GM19238 (cell line): ENCODE measurements at regions not wholly inside any gene's neighbourhood (a gene's known extent, or its start where the extent isn't known, plus 50 kb on each side); places are given as distances from the start of the nearest gene placed in this dataset.
"Not testable (repeated sequence)": the region's sequence is repeated elsewhere in the genome, so short reads cannot be mapped to it uniquely, and the experiment has no call there.

Experiments
- DNase-seq: peaks from one replicate; pipeline ENCODE4 v3.0.0; 2011; ENCODE audit warnings: low spot score; ENCODE audit not compliant: insufficient read length

DNA sequence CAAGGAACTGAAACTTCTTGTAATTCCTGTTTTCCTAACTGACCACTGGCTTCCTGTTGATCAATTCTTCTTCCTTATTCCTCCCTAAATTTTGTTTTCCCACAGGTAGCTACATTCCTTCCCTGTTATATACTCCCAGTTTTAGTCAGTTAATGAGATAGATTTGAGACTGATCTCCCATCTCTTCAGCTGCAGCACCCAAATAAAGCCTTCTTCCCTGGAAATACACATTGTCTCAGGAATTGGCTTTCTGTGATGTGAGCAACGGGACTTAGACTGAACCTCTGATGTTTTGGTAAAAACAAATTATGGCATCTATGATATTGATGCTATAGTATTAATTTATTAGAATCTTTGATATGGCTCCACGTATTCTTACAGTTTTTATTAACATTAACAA lies 617.3 kb upstream of the ST8SIA4 start:
- DNase-seq: no peak

DNA sequence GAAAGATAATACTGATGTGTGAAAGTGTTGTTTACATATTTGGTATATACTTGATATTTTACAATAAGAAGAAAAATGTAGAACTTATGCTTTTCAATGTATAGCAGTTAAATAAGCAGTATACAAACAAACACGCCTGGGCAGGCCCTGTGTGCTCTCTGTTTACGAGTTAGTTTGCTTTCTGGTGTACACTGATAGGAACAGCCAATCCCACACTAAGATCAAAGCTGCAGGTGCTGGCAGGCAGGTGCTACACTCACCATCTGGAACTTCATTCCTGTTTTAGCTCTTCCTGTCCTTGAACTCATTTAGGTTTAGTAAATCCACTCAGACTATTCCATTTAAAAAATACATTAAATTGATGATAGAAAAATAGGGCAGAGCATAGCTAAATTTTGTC lies 614.7 kb upstream of the ST8SIA4 start:
- no peak for DNase-seq

DNA sequence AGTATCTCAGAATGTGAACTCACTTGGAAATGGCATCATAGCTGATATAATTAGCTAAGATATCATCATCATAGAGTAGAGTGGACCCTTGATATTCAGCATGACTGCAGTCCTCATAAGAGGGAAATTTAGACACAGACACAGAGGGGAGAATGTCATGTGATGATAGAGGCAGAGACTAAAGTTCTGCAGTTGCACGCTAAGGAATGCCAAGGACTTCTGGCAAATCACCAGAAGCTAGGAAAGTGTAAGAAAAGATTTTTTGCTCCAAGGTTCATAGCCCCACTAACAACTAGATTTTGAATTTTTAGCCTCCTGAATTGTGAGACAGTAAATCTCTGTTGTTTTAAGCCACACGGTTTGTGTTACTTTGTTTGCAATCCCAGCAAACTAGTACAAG lies 612.6 kb upstream of the ST8SIA4 start:
- no peak for DNase-seq

DNA sequence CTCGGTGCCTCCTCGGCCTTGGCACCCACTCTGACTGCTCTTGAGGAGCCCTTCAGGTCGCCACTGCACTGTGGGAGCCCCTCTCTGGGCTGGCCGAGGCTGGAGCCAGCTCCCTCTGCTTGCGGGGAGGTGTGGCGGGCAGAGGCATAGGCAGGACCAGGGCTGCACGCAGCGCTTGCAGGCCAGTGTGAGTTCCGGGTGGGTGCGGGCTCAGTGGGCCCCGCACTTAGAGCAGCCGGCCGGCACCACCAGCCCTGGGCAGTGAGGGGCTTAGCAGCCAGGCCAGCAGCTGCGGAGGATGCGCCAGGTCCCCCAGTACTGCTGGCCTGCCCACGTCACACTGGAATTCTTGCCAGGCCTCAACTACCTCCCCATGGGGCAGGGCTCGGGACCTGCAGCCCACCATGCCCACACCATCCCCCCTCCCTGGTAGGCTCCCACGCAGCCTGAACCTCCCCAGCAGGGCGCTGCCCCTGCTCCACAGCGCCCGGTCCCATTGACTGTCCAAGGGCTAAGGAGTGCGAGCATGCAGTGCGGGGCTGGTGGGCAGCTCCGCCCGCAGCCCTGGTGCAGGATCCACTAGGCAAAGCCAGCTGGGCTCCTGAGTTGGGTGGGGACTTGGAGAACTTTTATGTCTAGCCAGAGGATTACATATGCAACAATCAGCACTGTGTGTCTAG lies 602.9 kb upstream of the ST8SIA4 start:
- no peak for DNase-seq

DNA sequence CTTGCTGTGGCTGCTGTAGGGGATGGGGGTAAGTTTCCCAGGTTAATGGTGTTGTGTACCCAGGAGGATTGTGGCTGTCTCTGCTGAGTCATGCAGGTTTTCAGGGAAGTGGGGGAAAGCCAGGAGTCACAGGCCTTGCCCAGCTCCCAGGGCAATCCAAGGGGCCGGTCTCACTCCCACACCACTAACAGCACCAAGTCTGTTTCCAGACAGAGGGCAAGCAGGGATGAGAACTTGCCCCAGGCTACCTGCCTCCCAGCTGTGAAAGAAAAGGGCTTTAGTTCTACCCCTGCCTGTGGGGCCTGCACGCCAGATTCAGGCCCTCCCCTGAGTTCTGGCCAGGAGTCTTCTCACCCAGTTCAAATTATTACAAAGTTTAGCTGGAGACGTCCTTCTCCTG lies 579.8 kb upstream of the ST8SIA4 start:
- DNase-seq: no peak

DNA sequence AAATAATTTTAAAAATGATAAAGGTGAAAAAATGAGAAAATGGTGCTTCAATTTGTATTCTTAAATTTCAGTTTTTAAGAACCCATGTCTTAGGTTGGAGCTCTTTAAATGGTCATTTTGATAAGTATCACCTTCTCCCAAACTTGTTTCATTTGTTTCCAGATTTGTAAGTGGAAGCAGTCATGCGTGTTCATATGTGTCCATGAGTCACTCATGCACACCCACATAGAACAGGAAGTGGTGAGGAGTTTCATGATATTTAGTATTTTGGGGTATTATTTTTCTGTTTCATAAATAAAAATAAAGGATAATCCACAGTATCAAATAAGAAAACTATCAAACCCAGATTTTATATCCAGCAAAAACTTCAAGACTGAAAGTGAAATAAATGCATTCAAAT lies 570.4 kb upstream of the ST8SIA4 start:
- DNase-seq: no peak

DNA sequence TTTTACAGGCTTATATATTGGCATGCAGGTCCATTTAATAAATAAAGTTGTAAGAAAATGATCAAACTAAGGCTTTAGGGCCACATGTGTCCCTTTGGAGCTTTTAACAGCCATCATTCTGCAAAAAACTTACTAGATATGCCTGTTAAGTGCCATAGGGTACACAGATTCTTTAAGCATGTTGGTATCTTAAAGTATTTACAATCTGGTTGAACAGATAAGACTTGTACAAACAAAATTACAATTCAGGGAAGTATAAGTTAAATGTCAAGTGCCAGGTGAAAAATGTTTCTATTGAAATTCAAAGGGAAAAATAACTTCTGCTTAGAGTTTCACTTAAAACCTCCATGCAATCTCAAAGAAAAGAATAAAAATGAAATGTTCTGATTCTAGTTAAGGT lies 558.4 kb upstream of the ST8SIA4 start:
- no peak for DNase-seq

DNA sequence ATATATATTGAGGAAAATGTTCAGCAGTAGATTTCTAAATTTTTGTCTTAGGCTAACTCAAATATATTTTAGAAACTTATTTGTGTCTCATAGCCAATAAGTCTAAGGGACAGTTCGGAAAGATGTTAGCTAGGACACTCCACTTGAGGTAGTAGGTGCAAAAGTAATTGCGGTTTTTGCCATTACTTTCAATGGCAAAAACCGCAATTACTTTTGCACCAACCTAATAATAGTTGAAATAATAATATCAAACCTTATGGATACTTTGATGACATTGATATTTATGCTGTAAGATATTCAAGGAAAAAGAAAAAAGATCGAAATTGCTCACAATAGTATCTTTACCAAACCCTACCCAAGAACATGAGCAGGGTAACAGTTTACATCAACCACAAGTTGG lies 555.5 kb upstream of the ST8SIA4 start:
- DNase-seq: no peak

DNA sequence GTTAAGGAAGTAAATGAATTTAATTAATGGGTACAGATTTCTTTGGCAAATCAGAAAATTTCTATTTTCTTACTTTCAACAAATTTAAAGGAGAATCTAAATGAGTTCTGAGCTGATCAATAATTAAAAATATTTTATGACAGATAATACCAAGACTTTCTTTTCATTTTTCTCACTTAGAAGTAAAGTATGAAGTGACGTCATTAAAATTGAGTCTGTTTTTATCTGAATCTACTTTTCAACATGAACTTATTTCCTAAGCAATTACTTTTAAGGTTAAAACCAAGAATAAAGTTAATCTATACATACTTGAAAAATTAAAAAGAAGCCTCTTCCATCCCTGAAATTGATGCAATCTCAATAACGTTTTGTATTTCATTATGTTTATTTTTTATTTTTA lies 552.8 kb upstream of the ST8SIA4 start:
- no peak for DNase-seq

DNA sequence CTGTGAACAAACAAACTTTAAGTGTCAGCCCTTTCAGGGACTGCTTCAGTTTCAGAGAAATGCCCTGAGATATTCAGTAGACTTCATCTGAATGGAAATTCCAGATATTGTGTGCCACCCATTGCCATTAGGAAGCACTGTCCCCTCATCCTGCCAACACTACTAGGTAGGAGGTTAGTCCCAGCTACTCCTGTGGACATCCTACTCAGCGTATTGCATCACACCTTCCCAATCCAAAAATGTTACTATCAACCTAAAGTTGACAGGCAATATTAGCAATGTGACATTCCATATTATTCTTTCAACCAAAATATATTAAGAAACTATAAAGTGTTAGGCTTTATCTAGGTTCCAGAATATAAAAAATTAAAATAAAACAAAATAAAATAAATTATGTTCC lies 552.0 kb upstream of the ST8SIA4 start:
- DNase-seq: no peak

DNA sequence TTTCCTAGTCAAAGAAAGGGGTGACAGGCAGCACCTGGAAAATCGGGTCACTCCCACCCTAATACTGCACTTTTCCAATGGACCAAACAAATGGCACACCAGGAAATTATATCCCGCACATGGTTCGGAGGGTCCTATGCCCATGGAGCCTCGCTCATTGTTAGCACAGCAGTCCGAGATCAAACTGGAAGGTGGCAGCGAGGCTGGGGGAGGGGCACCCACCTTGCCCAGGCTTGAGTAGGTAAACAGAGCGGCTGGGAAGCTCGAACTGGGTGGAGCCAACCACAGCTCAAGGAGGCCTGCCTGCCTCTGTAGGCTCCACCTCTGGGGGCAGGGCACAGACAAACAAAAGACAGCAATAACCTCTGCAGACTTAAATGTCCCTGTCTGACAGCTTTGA lies 539.2 kb upstream of the ST8SIA4 start:
- not testable (repeated sequence) for DNase-seq

DNA sequence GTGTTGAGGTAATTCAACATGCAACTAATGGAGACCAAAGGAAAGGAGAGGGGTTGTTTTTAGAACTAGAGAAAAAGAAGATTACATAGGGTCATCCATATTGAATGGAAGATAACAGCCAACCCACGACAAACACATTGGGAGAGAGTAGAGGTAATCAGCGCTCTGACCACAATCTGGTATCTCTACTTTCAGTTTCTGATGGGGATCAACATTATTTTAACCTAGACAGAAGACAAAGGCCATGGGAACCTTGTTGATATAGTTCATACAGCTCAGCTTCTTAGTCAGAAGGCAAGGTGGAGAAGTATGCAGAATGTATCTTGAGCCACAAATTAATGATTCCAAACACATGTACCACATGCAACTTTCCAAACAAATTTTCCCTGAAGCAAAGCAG lies 537.1 kb upstream of the ST8SIA4 start:
- no peak for DNase-seq

DNA sequence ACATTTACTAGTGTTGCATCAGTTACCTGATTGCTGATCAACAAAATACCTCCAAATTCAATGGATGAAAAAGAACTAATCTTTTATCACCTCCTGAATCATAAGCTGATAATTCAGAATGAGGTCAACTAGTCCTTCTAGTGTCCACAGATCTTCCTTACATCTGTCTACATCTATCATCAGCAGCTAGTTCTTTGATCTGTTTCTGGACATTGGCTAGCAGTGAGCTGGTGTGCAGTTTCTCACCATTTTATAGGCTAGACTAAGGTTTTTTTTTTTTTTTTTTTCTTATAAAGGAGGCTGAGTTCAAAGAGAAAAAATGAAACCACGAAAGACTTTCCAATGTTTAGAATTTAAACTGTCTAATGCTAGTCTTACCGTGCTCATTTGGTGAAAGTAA lies 534.3 kb upstream of the ST8SIA4 start:
- no peak for DNase-seq

DNA sequence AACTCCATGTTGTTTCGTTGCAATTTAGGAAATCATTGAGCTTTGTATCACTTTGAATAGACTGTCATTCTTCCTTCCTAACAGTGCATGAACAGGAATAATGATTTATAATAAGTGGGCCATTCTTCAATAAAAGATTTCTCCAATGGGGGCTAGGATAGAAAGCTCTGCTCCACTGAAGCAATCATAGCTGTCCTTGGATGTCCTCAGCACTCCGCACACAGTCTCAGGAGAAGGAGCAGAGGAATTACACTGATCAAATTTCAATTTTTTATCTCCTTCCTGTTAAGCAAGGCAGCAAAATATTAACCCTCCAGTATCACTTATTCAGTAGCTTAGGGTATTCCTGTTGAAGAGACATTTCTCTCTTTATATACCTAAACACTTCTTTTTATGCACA lies 532.7 kb upstream of the ST8SIA4 start:
- DNase-seq: no peak

DNA sequence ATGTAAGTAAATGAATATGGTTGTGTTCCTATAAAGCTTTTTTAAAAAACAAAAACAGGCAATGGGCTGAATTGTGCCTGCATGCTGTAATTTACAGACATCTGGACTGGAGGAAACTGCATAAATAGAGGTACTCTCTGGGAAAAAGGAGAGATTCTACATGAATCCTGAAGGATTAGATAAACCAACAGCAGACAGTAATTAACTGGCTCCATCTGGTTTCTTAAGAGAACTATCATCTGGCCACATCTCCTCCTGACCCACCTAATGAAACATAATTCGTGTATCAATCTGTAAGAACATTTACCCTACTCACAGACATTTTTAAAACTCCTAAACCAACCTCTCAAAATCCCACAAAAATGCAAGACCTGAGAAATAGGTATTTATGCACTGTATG lies 528.1 kb upstream of the ST8SIA4 start:
- DNase-seq: no peak

DNA sequence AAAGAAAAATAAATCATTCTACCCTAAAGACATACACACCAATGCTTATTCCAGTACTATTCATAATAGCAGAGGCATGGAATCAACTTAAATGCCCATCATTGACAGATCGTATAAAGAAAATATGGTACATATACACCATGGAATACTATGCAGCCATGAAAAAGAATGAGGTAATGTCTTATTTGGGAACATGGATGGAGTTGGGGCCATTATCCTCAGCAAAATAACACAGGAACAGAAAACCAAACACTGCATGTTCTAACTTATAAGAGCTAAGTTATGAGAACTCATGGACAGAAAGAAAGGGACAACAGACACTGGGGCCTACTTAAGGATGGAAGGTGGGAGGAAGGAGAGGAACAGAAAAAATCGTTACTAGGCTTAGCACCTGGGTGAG lies 527.5 kb upstream of the ST8SIA4 start:
- no peak for DNase-seq

DNA sequence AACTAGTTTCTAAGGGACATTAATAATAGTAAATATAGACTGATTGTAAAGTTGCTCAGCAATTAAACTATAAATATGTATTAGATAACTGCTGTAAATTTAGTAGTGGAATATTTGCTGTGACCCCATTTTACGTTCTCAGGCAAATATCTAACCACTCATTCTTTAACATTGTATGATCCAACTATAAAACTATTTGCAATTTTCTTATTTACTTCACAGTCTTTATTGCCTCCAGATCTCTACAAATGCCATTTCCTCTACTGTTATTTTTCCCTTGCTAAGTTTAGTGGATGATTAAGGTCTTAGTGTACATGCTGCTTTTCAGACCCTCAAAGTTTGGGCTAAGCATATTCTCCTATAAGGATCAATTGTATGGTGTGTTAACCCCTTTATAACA lies 526.2 kb upstream of the ST8SIA4 start:
- no peak for DNase-seq

DNA sequence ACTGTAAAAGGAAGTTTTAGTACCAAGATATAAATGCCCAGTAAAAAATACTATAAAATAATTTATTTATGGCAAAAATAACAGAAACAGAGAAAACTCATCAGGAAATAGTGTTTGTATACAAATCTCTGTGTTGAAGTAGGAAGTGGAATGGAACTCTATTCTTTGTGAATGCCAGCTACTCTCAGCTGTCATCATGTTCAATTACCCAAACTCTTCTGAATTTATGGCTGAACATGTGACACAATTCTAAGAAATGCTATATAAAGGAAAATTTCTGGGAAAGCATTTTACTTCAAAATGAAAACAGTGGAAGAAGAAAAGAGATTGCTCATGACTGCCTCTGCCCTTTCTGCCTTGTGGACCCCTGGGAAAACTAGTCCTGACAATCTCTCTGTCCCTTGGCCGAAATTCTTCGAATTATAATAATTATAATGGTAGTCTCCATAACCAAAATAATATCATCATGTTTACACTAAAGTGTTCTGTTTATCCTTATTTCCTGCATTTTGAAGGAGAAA lies 522.3 kb upstream of the ST8SIA4 start:
- no peak for DNase-seq

DNA sequence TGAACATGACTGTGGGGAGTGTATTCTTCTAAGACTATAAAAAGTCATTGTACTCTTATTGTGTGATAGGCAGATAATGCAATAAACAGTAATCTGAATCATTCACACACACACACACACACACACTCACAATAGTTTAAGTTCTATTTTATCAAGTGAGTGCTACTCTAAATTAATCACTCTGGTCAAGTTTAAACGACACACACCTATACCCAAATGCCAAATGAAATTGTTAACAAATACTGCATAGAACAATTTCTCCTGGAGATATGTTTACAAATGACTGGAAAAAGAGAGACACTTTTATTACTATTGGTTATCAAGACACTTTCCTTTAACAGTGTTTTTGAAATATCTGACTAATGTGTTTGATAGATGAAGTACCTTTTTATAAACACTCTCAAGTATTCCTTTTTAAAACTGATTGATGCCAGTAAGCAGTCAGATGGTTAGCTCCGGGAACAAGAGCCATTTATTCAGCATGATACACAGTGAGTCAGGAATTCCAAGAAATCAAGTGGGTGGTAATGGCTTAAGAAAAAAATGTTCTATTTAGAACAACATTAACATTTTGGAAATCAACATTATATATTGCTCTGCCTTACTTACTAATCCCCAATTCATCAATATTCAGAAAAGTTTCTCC lies 521.6 kb upstream of the ST8SIA4 start:
- no peak for DNase-seq

DNA sequence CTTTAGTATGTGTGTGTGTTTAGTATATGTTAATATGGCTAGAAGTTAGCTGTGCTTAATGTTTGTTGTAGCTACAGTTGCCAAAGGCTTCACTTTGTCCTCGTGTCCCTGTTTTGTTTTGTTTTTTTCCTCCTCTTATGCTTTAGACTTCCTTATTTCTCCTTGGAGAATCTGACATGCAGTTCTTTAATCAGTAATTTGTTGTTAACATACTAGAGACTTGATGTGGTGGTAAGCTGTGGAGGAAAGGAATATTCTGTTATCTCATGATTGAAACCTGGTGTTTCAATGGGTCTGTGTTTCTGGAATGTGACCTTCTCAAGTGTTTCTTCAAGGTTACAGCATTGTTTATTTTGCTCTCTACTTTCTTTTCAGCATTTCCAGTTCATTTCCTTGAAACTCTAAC lies 515.6 kb upstream of the ST8SIA4 start:
- no peak for DNase-seq

DNA sequence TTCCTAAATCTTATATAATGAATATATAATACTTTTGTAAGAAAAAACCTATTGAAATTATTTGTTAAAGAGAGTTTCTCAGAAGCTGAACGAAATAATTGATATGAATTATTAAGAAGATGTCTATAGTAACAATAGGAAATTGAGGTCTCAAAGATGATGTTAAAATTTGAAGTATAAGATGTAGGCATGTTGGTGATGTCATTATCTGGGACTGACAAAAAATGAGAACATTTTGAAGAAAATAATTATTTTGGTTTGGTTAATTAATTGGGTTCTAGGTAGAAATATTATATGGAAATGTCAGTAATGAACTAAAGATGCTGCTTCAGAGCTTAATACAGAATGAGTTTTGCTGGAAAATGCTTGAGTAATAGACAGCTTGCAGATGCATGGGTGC lies 501.4 kb upstream of the ST8SIA4 start:
- DNase-seq: no peak

DNA sequence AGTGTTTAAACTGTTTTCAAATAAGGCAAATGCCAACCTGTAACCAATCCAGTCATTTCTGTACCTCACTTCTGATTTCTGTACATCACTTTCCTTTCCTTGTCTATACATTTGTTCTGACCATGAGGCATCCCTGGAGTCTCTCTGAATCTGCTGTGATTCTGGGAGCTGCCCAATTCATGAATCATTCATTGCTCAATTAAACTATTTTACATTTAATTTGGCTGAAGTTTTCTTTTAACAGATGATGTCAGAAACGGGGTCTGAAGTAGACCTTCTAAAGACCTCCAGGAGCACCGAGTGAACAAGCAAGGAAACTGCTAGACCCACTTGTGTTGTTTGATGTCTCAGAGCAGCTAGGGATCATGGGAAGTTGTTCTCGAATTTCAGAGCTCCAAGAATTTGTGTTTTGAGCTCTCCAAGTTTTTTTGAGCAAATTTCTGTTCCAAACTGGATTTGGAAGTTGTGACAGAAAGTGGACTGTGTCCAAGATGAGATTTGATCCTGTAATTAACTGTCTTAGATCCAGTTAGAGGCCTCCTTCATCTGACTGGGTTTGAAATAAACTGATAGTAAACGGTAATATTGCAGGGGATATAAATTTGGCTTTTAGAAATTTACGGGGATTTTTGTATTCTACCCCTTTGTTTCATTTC lies 490.8 kb upstream of the ST8SIA4 start:
- DNase-seq: no peak
